Panc1 (cell line): ENCODE measurements at regions not wholly inside any gene's neighbourhood (a gene's known extent, or its start where the extent isn't known, plus 50 kb on each side); places are given as distances from the start of the nearest gene placed in this dataset.

Experiments
- ATAC-seq: fragments of 200-7000 bp; cut with Tn5 transposase; 2 replicates; pipeline ENCODE4 v1.9.1; 2020; ENCODE audit warnings: mild to moderate bottlenecking, moderate library complexity
- BruUV-seq: library from RNA; stranded (reverse); fragments of 400-500 nt; replicated peaks from 2 replicates; lab custom pipeline; 2021; lab: Mats Ljungman, UMichigan
- CTCF ChIA-PET: fragments of 300-600 bp; sonication (Branson Sonifier 250); formaldehyde crosslinking; loops from one replicate; lab custom pipeline; 2022; ENCODE audit warnings: antibody characterized with exemption; lab: Charles Lee
- POLR2A ChIA-PET: fragments of 300-600 bp; sonication (Branson Sonifier 250); formaldehyde crosslinking; loops from one replicate; lab custom pipeline; 2022; ENCODE audit warnings: antibody characterized with exemption; lab: Charles Lee
- DNase-seq: peaks from one replicate; pipeline ENCODE4 v3.0.0-alpha.2; 2010; ENCODE audit warnings: low read depth, low spot score
- H3K27ac ChIP-seq: 2 replicates; pipeline ENCODE4 v1.5.1; 2011; ENCODE audit warnings: mild to moderate bottlenecking, low read length, inconsistent platforms
- H3K27me3 ChIP-seq: fragments of 200-500 bp; sonication (Bioruptor generic); 2 replicates; pipeline ENCODE4 v1.6.0; 2014; ENCODE audit warnings: low read length, inconsistent platforms; ENCODE audit not compliant: control insufficient read depth, insufficient read depth
- H3K36me3 ChIP-seq: fragments of 200-500 bp; sonication (Bioruptor generic); 2 replicates; pipeline ENCODE4 v1.5.1; 2014; ENCODE audit warnings: inconsistent platforms, mild to moderate bottlenecking, low read length, moderate library complexity; ENCODE audit not compliant: control insufficient read depth, insufficient read depth
- H3K4me1 ChIP-seq: 2 replicates; pipeline ENCODE4 v1.5.1; 2011; ENCODE audit warnings: inconsistent platforms, mild to moderate bottlenecking, low read length, moderate library complexity; ENCODE audit not compliant: control insufficient read depth, insufficient read depth
- H3K4me3 ChIP-seq, 2 experiments: 2 replicates each; pipeline ENCODE4 v1.5.1; 2011 to 2012; ENCODE audit warnings: low read depth in 2 of 2, low read length in 2 of 2, mild to moderate bottlenecking in 2 of 2, inconsistent platforms in 1 of 2, moderate library complexity in 1 of 2
- H3K9me3 ChIP-seq: fragments of 200-500 bp; sonication (Bioruptor generic); 2 replicates; pipeline ENCODE4 v1.5.1; 2014; ENCODE audit warnings: low read depth, mild to moderate bottlenecking, inconsistent platforms, low read length, moderate library complexity; ENCODE audit not compliant: control insufficient read depth, insufficient read depth
- POLR2AphosphoS5 ChIP-seq: IDR thresholded peaks from 2 replicates; pipeline ENCODE4 v1.6.1; 2012; ENCODE audit warnings: mild to moderate bottlenecking, low read depth, low read length, moderate library complexity
- SIN3A ChIP-seq: IDR thresholded peaks from 2 replicates; pipeline ENCODE4 v1.6.1; 2012; ENCODE audit warnings: low read depth, mild to moderate bottlenecking, low read length, moderate library complexity, borderline replicate concordance; ENCODE audit not compliant: insufficient read depth
- TCF7L2 ChIP-seq: IDR thresholded peaks from 2 replicates; pipeline ENCODE4 v1.6.1; 2011; ENCODE audit warnings: mild to moderate bottlenecking, low read depth, low read length, inconsistent platforms
- in situ Hi-C: cut with HindIII; loops from 2 replicates; pipeline ENCODE4 v1.10.0; 2016; ENCODE audit warnings: low sequenced_read_pairs, low pct_unique_long_range_greater_than_20kb
- intact Hi-C: fragments of 100-400 bp; cut with micrococcal nuclease; formaldehyde crosslinking; loops from one replicate; pipeline ENCODE4 v1.10.0; 2022; ENCODE audit not compliant: unreplicated experiment
- TF ChIP-seq, protein P1 (sequence below): fragments of 450-650 bp; IDR thresholded peaks from 2 replicates; pipeline ENCODE4 v1.5.1; 2017; ENCODE audit warnings: mild to moderate bottlenecking
- TF ChIP-seq, protein P2 (sequence below), 2 experiments: IDR thresholded peaks; 2 replicates each; pipeline ENCODE4 v1.6.1; 2011 to 2012; ENCODE audit warnings: low read depth in 2 of 2, control low read depth in 1 of 2, low read length in 1 of 2, mild to moderate bottlenecking in 1 of 2, moderate library complexity in 1 of 2; ENCODE audit not compliant: insufficient read depth in 1 of 2

DNA sequence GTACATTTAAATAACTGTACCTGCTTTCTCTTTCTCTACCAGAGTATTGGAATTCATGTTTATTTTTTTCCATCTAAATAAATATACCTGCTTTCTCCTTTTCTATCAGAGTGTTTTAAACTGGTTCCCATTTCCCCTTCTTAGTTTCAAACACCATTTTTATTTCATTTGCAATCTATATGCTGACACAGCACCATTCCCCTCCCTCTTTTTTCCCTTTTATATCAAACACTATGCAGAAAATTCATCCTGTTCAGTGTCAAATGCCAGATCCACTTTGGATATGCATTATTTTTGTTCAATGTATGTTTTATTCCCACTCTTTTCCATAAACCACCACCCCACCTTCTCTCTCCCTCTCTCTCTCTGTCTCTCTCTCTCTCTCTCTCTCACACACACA, 85.8 kb upstream of the ST6GALNAC5 start:
- BruUV-seq = no TSS peak
- no peak overlapping the region for H3K4me3 ChIP-seq
- CTCF ChIA-PET = no interaction called here
- ATAC-seq (no peak), DNase-seq (no peak)
- TF ChIP-seq, protein P1, sequence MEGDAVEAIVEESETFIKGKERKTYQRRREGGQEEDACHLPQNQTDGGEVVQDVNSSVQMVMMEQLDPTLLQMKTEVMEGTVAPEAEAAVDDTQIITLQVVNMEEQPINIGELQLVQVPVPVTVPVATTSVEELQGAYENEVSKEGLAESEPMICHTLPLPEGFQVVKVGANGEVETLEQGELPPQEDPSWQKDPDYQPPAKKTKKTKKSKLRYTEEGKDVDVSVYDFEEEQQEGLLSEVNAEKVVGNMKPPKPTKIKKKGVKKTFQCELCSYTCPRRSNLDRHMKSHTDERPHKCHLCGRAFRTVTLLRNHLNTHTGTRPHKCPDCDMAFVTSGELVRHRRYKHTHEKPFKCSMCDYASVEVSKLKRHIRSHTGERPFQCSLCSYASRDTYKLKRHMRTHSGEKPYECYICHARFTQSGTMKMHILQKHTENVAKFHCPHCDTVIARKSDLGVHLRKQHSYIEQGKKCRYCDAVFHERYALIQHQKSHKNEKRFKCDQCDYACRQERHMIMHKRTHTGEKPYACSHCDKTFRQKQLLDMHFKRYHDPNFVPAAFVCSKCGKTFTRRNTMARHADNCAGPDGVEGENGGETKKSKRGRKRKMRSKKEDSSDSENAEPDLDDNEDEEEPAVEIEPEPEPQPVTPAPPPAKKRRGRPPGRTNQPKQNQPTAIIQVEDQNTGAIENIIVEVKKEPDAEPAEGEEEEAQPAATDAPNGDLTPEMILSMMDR = no peak
- TF ChIP-seq, protein P2, sequence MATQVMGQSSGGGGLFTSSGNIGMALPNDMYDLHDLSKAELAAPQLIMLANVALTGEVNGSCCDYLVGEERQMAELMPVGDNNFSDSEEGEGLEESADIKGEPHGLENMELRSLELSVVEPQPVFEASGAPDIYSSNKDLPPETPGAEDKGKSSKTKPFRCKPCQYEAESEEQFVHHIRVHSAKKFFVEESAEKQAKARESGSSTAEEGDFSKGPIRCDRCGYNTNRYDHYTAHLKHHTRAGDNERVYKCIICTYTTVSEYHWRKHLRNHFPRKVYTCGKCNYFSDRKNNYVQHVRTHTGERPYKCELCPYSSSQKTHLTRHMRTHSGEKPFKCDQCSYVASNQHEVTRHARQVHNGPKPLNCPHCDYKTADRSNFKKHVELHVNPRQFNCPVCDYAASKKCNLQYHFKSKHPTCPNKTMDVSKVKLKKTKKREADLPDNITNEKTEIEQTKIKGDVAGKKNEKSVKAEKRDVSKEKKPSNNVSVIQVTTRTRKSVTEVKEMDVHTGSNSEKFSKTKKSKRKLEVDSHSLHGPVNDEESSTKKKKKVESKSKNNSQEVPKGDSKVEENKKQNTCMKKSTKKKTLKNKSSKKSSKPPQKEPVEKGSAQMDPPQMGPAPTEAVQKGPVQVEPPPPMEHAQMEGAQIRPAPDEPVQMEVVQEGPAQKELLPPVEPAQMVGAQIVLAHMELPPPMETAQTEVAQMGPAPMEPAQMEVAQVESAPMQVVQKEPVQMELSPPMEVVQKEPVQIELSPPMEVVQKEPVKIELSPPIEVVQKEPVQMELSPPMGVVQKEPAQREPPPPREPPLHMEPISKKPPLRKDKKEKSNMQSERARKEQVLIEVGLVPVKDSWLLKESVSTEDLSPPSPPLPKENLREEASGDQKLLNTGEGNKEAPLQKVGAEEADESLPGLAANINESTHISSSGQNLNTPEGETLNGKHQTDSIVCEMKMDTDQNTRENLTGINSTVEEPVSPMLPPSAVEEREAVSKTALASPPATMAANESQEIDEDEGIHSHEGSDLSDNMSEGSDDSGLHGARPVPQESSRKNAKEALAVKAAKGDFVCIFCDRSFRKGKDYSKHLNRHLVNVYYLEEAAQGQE (IDR thresholded peaks at IDR 0.05; ENCODE audit: insufficient read depth in 1 of 2, low read depth in 2 of 2, low read length in 1 of 2) = no peak
- TF ChIP-seq POLR2AphosphoS5 (no peak), TCF7L2 (no peak), SIN3A (no peak)
- H3K27ac ChIP-seq = no peak overlapping the region
- in situ Hi-C loops (no loop called here), intact Hi-C loops (no loop called here)
- no peaks in the 10 kb centered on the region for H3K4me1 ChIP-seq
- no peaks in the 10 kb centered on the region for H3K27me3 ChIP-seq
- no peaks in the 10 kb centered on the region for H3K9me3 ChIP-seq
- H3K36me3 ChIP-seq = no peaks in the 10 kb centered on the region
- POLR2A ChIA-PET = no interaction called here

DNA sequence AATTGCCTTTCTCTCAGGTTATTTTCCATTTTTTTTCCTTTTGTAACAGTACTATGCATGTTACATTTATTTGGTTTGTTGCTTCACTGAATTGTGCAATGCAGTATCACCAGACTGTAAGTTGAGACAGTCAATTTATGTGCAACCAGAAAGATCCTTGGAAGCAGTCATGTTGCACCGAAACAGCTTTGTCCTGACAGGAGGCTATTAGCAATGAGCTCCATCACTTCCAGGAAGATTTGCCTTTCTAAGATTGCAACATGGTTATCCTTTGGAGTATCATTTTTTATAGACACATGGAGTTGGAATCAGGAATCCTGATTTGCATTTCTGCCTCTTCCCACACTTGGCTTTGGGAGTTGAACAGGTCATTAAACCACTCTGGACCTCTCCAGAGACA, 84.5 kb upstream of the ST6GALNAC5 start:
- no TSS peak for BruUV-seq
- DNase-seq (no peak), ATAC-seq (no peak)
- intact Hi-C loops = no loop called here
- H3K27me3 ChIP-seq = no peaks in the 10 kb centered on the region
- ChIA-PET CTCF (no interaction called here), POLR2A (no interaction called here)
- H3K9me3 ChIP-seq = no peaks in the 10 kb centered on the region
- H3K36me3 ChIP-seq = no peaks in the 10 kb centered on the region
- TF ChIP-seq TCF7L2 (no peak), POLR2AphosphoS5 (no peak), SIN3A (no peak)
- TF ChIP-seq, protein P1 = no peak
- no peak overlapping the region for H3K4me3 ChIP-seq
- H3K4me1 ChIP-seq = no peaks in the 10 kb centered on the region
- in situ Hi-C loops = no loop called here
- no peak overlapping the region for H3K27ac ChIP-seq
